CD14-positive monocyte (primary cell): ENCODE measurements at regions not wholly inside any gene's neighbourhood (a gene's known extent, or its start where the extent isn't known, plus 50 kb on each side); places are given as distances from the start of the nearest gene placed in this dataset.

ENCODE experiments used
- DNase-seq, 3 donors: peaks; one replicate each; pipeline ENCODE4 v3.0.0-alpha.2; 2011 to 2022
- H2AFZ ChIP-seq: 2 replicates; pipeline ENCODE4 v1.6.0; 2012; ENCODE audit warnings: mild to moderate bottlenecking, low read depth, low read length, inconsistent platforms; ENCODE audit not compliant: insufficient read depth, poor library complexity, severe bottlenecking
- H3K27ac ChIP-seq, 2 donors: 1 replicate in 1 of 2; 2 replicates in 1 of 2; pipeline ENCODE4 v1.5.1; 2012 to 2013; ENCODE audit warnings: low read length in 2 of 2, control low read depth in 1 of 2, inconsistent platforms in 1 of 2, low read depth in 1 of 2, mild to moderate bottlenecking in 1 of 2
- H3K27me3 ChIP-seq, 2 donors: one replicate each; pipeline versions ENCODE4 v1.6.0 to v1.6.1; 2011 to 2013; ENCODE audit warnings: low read length in 2 of 2; ENCODE audit not compliant: control insufficient read depth in 2 of 2, insufficient read depth in 2 of 2
- H3K36me3 ChIP-seq, 2 donors: replicated peaks in 1 of 2; 1 replicate in 1 of 2; 2 replicates in 1 of 2; pipeline versions ENCODE4 v1.5.1 to v1.6.1; 2012 to 2013; ENCODE audit warnings: low read length in 2 of 2, control low read depth in 1 of 2, inconsistent platforms in 1 of 2, mild to moderate bottlenecking in 1 of 2; ENCODE audit not compliant: insufficient read depth in 2 of 2, control insufficient read depth in 1 of 2
- H3K4me1 ChIP-seq, 2 donors: 1 replicate in 1 of 2; 2 replicates in 1 of 2; pipeline versions ENCODE4 v1.5.1 to v1.6.1; 2012 to 2013; ENCODE audit warnings: low read length in 2 of 2, control low read depth in 1 of 2, inconsistent platforms in 1 of 2, mild to moderate bottlenecking in 1 of 2, moderate library complexity in 1 of 2; ENCODE audit not compliant: insufficient read depth in 2 of 2, control insufficient read depth in 1 of 2
- H3K4me2 ChIP-seq: replicated peaks from 2 replicates; pipeline ENCODE3; 2012; ENCODE audit warnings: low read length, moderate library complexity, mild to moderate bottlenecking; ENCODE audit not compliant: poor library complexity, severe bottlenecking; ENCODE audit errors: extremely low read depth
- H3K4me3 ChIP-seq, 3 experiments: fragments of 200-600 bp in 1 of 3; sonication (generic) in 1 of 3; replicated peaks in 1 of 3; 1 replicate in 2 of 3; 2 replicates in 1 of 3; pipeline ENCODE4 v1.5.1; 2011 to 2013; ENCODE audit warnings: low read length in 3 of 3, mild to moderate bottlenecking in 3 of 3, control low read depth in 2 of 3, low read depth in 2 of 3, inconsistent platforms in 1 of 3, moderate library complexity in 1 of 3
- H3K79me2 ChIP-seq: 2 replicates; pipeline ENCODE4 v1.6.0; 2012; ENCODE audit warnings: mild to moderate bottlenecking, control low read depth, inconsistent platforms, low read length, moderate library complexity; ENCODE audit not compliant: insufficient read depth
- H3K9ac ChIP-seq: 2 replicates; pipeline ENCODE4 v1.6.0; 2017; ENCODE audit warnings: low read length, mild to moderate bottlenecking; ENCODE audit not compliant: insufficient read depth, poor library complexity, severe bottlenecking
- H3K9me3 ChIP-seq, 2 donors: replicated peaks in 1 of 2; 1 replicate in 1 of 2; 2 replicates in 1 of 2; pipeline versions ENCODE4 v1.5.1 to v1.6.1; 2012 to 2013; ENCODE audit warnings: low read length in 2 of 2, control low read depth in 1 of 2; ENCODE audit not compliant: control insufficient read depth in 1 of 2, insufficient read depth in 1 of 2
- H4K20me1 ChIP-seq: 2 replicates; pipeline ENCODE4 v1.6.0; 2012; ENCODE audit warnings: mild to moderate bottlenecking, low read length, control low read depth, moderate library complexity; ENCODE audit not compliant: insufficient read depth
- H3K27ac Mint-ChIP-seq, 7 donors: one replicate each; pipeline ENCODE4 v1.8.0; 2020; ENCODE audit warnings: mild to moderate bottlenecking in 7 of 7, mixed read lengths in 7 of 7, moderate library complexity in 6 of 7, inconsistent platforms in 2 of 7
- H3K27me3 Mint-ChIP-seq, 3 donors: one replicate each; pipeline ENCODE4 v1.8.0; 2021 to 2022; ENCODE audit warnings: low read depth in 3 of 3, mild to moderate bottlenecking in 3 of 3, mixed read lengths in 3 of 3, moderate library complexity in 3 of 3, inconsistent platforms in 1 of 3
- H3K36me3 Mint-ChIP-seq, 2 donors: one replicate each; pipeline ENCODE4 v1.8.0; 2020; ENCODE audit warnings: mixed read lengths in 2 of 2, inconsistent platforms in 1 of 2, mild to moderate bottlenecking in 1 of 2
- H3K4me1 Mint-ChIP-seq: one replicate; pipeline ENCODE4 v1.8.0; 2020; ENCODE audit warnings: mild to moderate bottlenecking, mixed read lengths
- H3K4me3 Mint-ChIP-seq, 2 donors: one replicate each; pipeline ENCODE4 v1.8.0; 2020; ENCODE audit warnings: mild to moderate bottlenecking in 2 of 2, mixed read lengths in 2 of 2, moderate library complexity in 1 of 2
- H3K9me3 Mint-ChIP-seq, 7 donors: one replicate each; pipeline ENCODE4 v1.8.0; 2020 to 2022; ENCODE audit warnings: mixed read lengths in 7 of 7, mild to moderate bottlenecking in 6 of 7, moderate library complexity in 6 of 7, inconsistent platforms in 2 of 7
- CTCF ChIP-seq: fragments of 200-600 bp; IDR thresholded peaks from one replicate; pipeline ENCODE4 v1.8.0; 2022; ENCODE audit warnings: antibody characterized with exemption, mild to moderate bottlenecking
- WGBS: methylation state at CpG from one replicate; pipeline ENCODE4 v1.1.5; 2013; ENCODE audit warnings: missing lambda C conversion rate; ENCODE audit not compliant: insufficient coverage; 5-methylcytosine and 5-hydroxymethylcytosine counted together
- intact Hi-C, 2 donors: fragments of 100-400 bp; cut with micrococcal nuclease; formaldehyde crosslinking; loops; one replicate each; pipeline versions ENCODE4 v1.15.0 to v1.15.1; 2023

GRCh38 chr13:68057836-68058235, 827.7 kb upstream of the PCDH9 start:
- H3K4me3 Mint-ChIP-seq: no peak overlapping the region
- H3K9me3 Mint-ChIP-seq: peaks cover 1 to 11% (median 6%) of the 10 kb centered on the region in 7 donors
- Histone ChIP-seq H3K27ac (no peak overlapping the region), H3K9me3 (peaks cover 9 to 13% of the 10 kb centered on the region in 2 donors), H3K4me2 (no peak overlapping the region), H4K20me1 (no peaks in the 10 kb centered on the region), H3K4me3 (no peak overlapping the region), H3K4me1 (no peaks in the 10 kb centered on the region), H3K27me3 (no peaks in the 10 kb centered on the region), H3K9ac (no peak overlapping the region), H3K79me2 (no peaks in the 10 kb centered on the region), H3K36me3 (no peaks in the 10 kb centered on the region), H2AFZ (no peak overlapping the region)
- DNase-seq: no peak
- no peak for TF ChIP-seq CTCF
- H3K4me1 Mint-ChIP-seq: no peaks in the 10 kb centered on the region
- intact Hi-C loops: no loop called here
- no peak overlapping the region for H3K27ac Mint-ChIP-seq
- H3K36me3 Mint-ChIP-seq: no peaks in the 10 kb centered on the region
- H3K27me3 Mint-ChIP-seq: no peaks in the 10 kb centered on the region

- Mint-ChIP-seq H3K27ac (peak overlapping the region in 1 of 7 donors; percentile 74), H3K9me3 (peaks cover 1 to 11% (median 6%) of the 10 kb centered on the region in 7 donors), H3K27me3 (no peaks in the 10 kb centered on the region), H3K4me1 (no peaks in the 10 kb centered on the region), H3K36me3 (no peaks in the 10 kb centered on the region), H3K4me3 (no peak overlapping the region)
- Histone ChIP-seq H3K79me2 (no peaks in the 10 kb centered on the region), H2AFZ (no peak overlapping the region), H3K27me3 (no peaks in the 10 kb centered on the region), H3K27ac (no peak overlapping the region), H3K4me2 (no peak overlapping the region), H4K20me1 (no peaks in the 10 kb centered on the region), H3K9me3 (peaks cover 9 to 14% of the 10 kb centered on the region in 2 donors), H3K4me3 (no peak overlapping the region), H3K9ac (no peak overlapping the region), H3K4me1 (no peaks in the 10 kb centered on the region), H3K36me3 (no peaks in the 10 kb centered on the region)
- DNase-seq: no peak
- no CpG with 5 or more reads among the region's 5 CpGs for WGBS
- TF ChIP-seq CTCF: no peak
- intact Hi-C loops: no loop called here
Observed at GRCh38 chr13:68056816-68057710, 826.9 kb upstream of the PCDH9 start.
